Immature natural killer cell (primary cell): ENCODE measurements at regions not wholly inside any gene's neighbourhood (a gene's known extent, or its start where the extent isn't known, plus 50 kb on each side); places are given as distances from the start of the nearest gene placed in this dataset.
"Not testable (repeated sequence)": the region's sequence is repeated elsewhere in the genome, so short reads cannot be mapped to it uniquely, and the experiment has no call there.

Experiments
- DNase-seq, 3 donors: peaks; one replicate each; pipeline ENCODE4 v3.0.0; 2022; ENCODE audit warnings: mixed read lengths in 1 of 3
- H3K27ac Mint-ChIP-seq, 6 donors: one replicate each; pipeline ENCODE4 v1.8.0; 2020; ENCODE audit warnings: mixed read lengths in 6 of 6, mild to moderate bottlenecking in 5 of 6, inconsistent platforms in 4 of 6, moderate library complexity in 3 of 6
- H3K27me3 Mint-ChIP-seq, 3 donors: one replicate each; pipeline ENCODE4 v1.8.0; 2020 to 2021; ENCODE audit warnings: low read depth in 3 of 3, mild to moderate bottlenecking in 3 of 3, mixed read lengths in 3 of 3, moderate library complexity in 3 of 3, inconsistent platforms in 1 of 3
- H3K36me3 Mint-ChIP-seq, 3 donors: one replicate each; pipeline ENCODE4 v1.8.0; 2020; ENCODE audit warnings: mixed read lengths in 3 of 3, inconsistent platforms in 2 of 3, mild to moderate bottlenecking in 2 of 3
- H3K4me1 Mint-ChIP-seq, 2 donors: one replicate each; pipeline ENCODE4 v1.8.0; 2020; ENCODE audit warnings: inconsistent platforms in 2 of 2, mild to moderate bottlenecking in 2 of 2, mixed read lengths in 2 of 2, moderate library complexity in 1 of 2
- H3K4me3 Mint-ChIP-seq, 5 donors: one replicate each; pipeline ENCODE4 v1.8.0; 2020; ENCODE audit warnings: mild to moderate bottlenecking in 5 of 5, mixed read lengths in 5 of 5, inconsistent platforms in 3 of 5, moderate library complexity in 3 of 5
- H3K9me3 Mint-ChIP-seq, 6 donors: one replicate each; pipeline ENCODE4 v1.8.0; 2020; ENCODE audit warnings: mild to moderate bottlenecking in 6 of 6, mixed read lengths in 6 of 6, inconsistent platforms in 4 of 6, moderate library complexity in 3 of 6

- no peaks in the 10 kb centered on the region for H3K4me1 Mint-ChIP-seq
- H3K9me3 Mint-ChIP-seq = peaks cover 11 to 60% (median 25%) of the 10 kb centered on the region in 6 donors
- no peak overlapping the region for H3K27ac Mint-ChIP-seq
- H3K27me3 Mint-ChIP-seq = peaks cover 0 to 3% (median 2%) of the 10 kb centered on the region in 3 donors
- no peak overlapping the region for H3K4me3 Mint-ChIP-seq
- no peak for DNase-seq
- H3K36me3 Mint-ChIP-seq = peaks cover 0 to 3% (median 0%) of the 10 kb centered on the region in 3 donors
These were observed 1204.2 kb downstream of the ROBO2 start for GRCh38 chr3:78244136-78244535.

- peaks cover 0 to 2% (median 1%) of the 10 kb centered on the region in 3 donors for H3K27me3 Mint-ChIP-seq
- DNase-seq = no peak
- H3K4me3 Mint-ChIP-seq = no peak overlapping the region
- no peaks in the 10 kb centered on the region for H3K4me1 Mint-ChIP-seq
- H3K27ac Mint-ChIP-seq = no peak overlapping the region
- peaks cover 0 to 3% (median 0%) of the 10 kb centered on the region in 3 donors for H3K36me3 Mint-ChIP-seq
- peaks cover 2 to 39% (median 17%) of the 10 kb centered on the region in 6 donors for H3K9me3 Mint-ChIP-seq
These were observed 1209.4 kb downstream of the ROBO2 start for GRCh38 chr3:78249294-78249693.

- no peak overlapping the region for H3K4me3 Mint-ChIP-seq
- H3K27me3 Mint-ChIP-seq = no peaks in the 10 kb centered on the region
- peaks cover 2 to 25% (median 10%) of the 10 kb centered on the region in 6 donors for H3K9me3 Mint-ChIP-seq
- H3K4me1 Mint-ChIP-seq = peaks cover under 1 to 3% of the 10 kb centered on the region in 2 donors
- DNase-seq = no peak
- H3K27ac Mint-ChIP-seq = no peak overlapping the region
- no peaks in the 10 kb centered on the region for H3K36me3 Mint-ChIP-seq
These were observed 1214.0 kb downstream of the ROBO2 start for GRCh38 chr3:78253860-78254259.

- Mint-ChIP-seq H3K4me3 (no peak overlapping the region), H3K27ac (no peak overlapping the region), H3K36me3 (no peaks in the 10 kb centered on the region), H3K4me1 (peaks cover 3 to 12% of the 10 kb centered on the region in 2 donors), H3K27me3 (no peaks in the 10 kb centered on the region), H3K9me3 (peaks cover 0 to 21% (median 6%) of the 10 kb centered on the region in 6 donors)
- no peak for DNase-seq
These were observed 1215.5 kb downstream of the ROBO2 start for GRCh38 chr3:78255403-78255802.

- no peaks in the 10 kb centered on the region for H3K36me3 Mint-ChIP-seq
- no peak for DNase-seq
- no peak overlapping the region for H3K4me3 Mint-ChIP-seq
- no peaks in the 10 kb centered on the region for H3K27me3 Mint-ChIP-seq
- H3K27ac Mint-ChIP-seq = no peak overlapping the region
- H3K9me3 Mint-ChIP-seq = peaks cover 0 to 17% (median 4%) of the 10 kb centered on the region in 6 donors
- H3K4me1 Mint-ChIP-seq = peaks cover 3 to 16% of the 10 kb centered on the region in 2 donors
These were observed 1216.2 kb downstream of the ROBO2 start for GRCh38 chr3:78256123-78256522.

GRCh38 chr3:78257951-78258530 lies 1218.1 kb downstream of the ROBO2 start:
- no peak for DNase-seq
- Mint-ChIP-seq H3K36me3 (peaks cover 0 to 4% (median 0%) of the 10 kb centered on the region in 3 donors), H3K27me3 (no peaks in the 10 kb centered on the region), H3K27ac (no peak overlapping the region), H3K9me3 (peaks cover 0 to 23% (median 3%) of the 10 kb centered on the region in 6 donors), H3K4me3 (no peak overlapping the region), H3K4me1 (peaks cover 3 to 16% of the 10 kb centered on the region in 2 donors)

- H3K27ac Mint-ChIP-seq = no peak overlapping the region
- DNase-seq = no peak
- H3K4me3 Mint-ChIP-seq = no peak overlapping the region
- peaks cover 3 to 16% of the 10 kb centered on the region in 2 donors for H3K4me1 Mint-ChIP-seq
- no peaks in the 10 kb centered on the region for H3K27me3 Mint-ChIP-seq
- peaks cover 0 to 4% (median 0%) of the 10 kb centered on the region in 3 donors for H3K36me3 Mint-ChIP-seq
- H3K9me3 Mint-ChIP-seq = peaks cover 0 to 30% (median 4%) of the 10 kb centered on the region in 6 donors
These were observed 1218.9 kb downstream of the ROBO2 start for GRCh38 chr3:78258798-78259197.

GRCh38 chr3:78260388-78260787 lies 1220.5 kb downstream of the ROBO2 start:
- Mint-ChIP-seq H3K9me3 (peaks cover 7 to 45% (median 8%) of the 10 kb centered on the region in 6 donors), H3K27ac (no peak overlapping the region), H3K4me3 (no peak overlapping the region), H3K36me3 (peaks cover 0 to 4% (median 4%) of the 10 kb centered on the region in 3 donors), H3K4me1 (peaks cover 2 to 16% of the 10 kb centered on the region in 2 donors), H3K27me3 (peaks cover 0 to 2% (median 0%) of the 10 kb centered on the region in 3 donors)
- no peak for DNase-seq

- peaks cover 17 to 24% of the 10 kb centered on the region in 2 donors for H3K4me1 Mint-ChIP-seq
- not testable (repeated sequence) for DNase-seq, H3K4me3 Mint-ChIP-seq, H3K27ac Mint-ChIP-seq, H3K27me3 Mint-ChIP-seq
- peaks cover 14 to 46% (median 21%) of the 10 kb centered on the region in 6 donors for H3K9me3 Mint-ChIP-seq
- peaks cover 7 to 13% (median 8%) of the 10 kb centered on the region in 3 donors for H3K36me3 Mint-ChIP-seq
These were observed 1226.7 kb downstream of the ROBO2 start for GRCh38 chr3:78266550-78266949.

GRCh38 chr3:78267235-78267634 lies 1227.3 kb downstream of the ROBO2 start:
- Mint-ChIP-seq H3K27ac (no peak overlapping the region), H3K36me3 (peaks cover 7 to 13% (median 8%) of the 10 kb centered on the region in 3 donors), H3K4me1 (peaks cover 17 to 24% of the 10 kb centered on the region in 2 donors), H3K27me3 (peaks cover 0 to 2% (median 0%) of the 10 kb centered on the region in 3 donors), H3K9me3 (peaks cover 14 to 46% (median 21%) of the 10 kb centered on the region in 6 donors), H3K4me3 (no peak overlapping the region)
- DNase-seq = no peak

GRCh38 chr3:78268087-78268486 lies 1228.2 kb downstream of the ROBO2 start:
- peaks cover 17 to 24% of the 10 kb centered on the region in 2 donors for H3K4me1 Mint-ChIP-seq

GRCh38 chr3:78268716-78269668 lies 1229.1 kb downstream of the ROBO2 start:
- H3K9me3 Mint-ChIP-seq = peaks cover 13 to 31% (median 21%) of the 10 kb centered on the region in 6 donors
- H3K27me3 Mint-ChIP-seq = peaks cover 0 to 4% (median 0%) of the 10 kb centered on the region in 3 donors
- peak overlapping the region; percentile 4 to 88 (median 66) for H3K27ac Mint-ChIP-seq
- H3K4me1 Mint-ChIP-seq = peaks cover 17 to 24% of the 10 kb centered on the region in 2 donors
- H3K4me3 Mint-ChIP-seq = peak overlapping the region; percentile 42 to 69 (median 52)
- H3K36me3 Mint-ChIP-seq = peaks cover 7 to 9% (median 8%) of the 10 kb centered on the region in 3 donors
- DNase-seq = peak; percentile 48 to 62 (median 50)

More at GRCh38 chr3:78268087-78268486, 1228.2 kb downstream of the ROBO2 start:
- H3K36me3 Mint-ChIP-seq = peaks cover 7 to 9% (median 8%) of the 10 kb centered on the region in 3 donors
- H3K4me3 Mint-ChIP-seq = peak overlapping the region in 1 of 5 donors; percentile 10
- no peak for DNase-seq
- H3K27ac Mint-ChIP-seq = peak overlapping the region in 3 of 6 donors; percentile 12 to 22 (median 19)
- peaks cover 0 to 2% (median 0%) of the 10 kb centered on the region in 3 donors for H3K27me3 Mint-ChIP-seq
- peaks cover 14 to 39% (median 21%) of the 10 kb centered on the region in 6 donors for H3K9me3 Mint-ChIP-seq

GRCh38 chr3:78273326-78273725 lies 1233.4 kb downstream of the ROBO2 start:
- no peaks in the 10 kb centered on the region for H3K36me3 Mint-ChIP-seq
- DNase-seq = no peak
- peaks cover 0 to 4% (median under 1%) of the 10 kb centered on the region in 6 donors for H3K9me3 Mint-ChIP-seq
- H3K27ac Mint-ChIP-seq = no peak overlapping the region
- H3K4me3 Mint-ChIP-seq = no peak overlapping the region
- H3K27me3 Mint-ChIP-seq = peaks cover 0 to 3% (median 0%) of the 10 kb centered on the region in 3 donors
- peaks cover 29% of the 10 kb centered on the region in 2 donors for H3K4me1 Mint-ChIP-seq
